Thoracic aorta (tissue), 2 donors: ENCODE measurements at regions not wholly inside any gene's neighbourhood (a gene's known extent, or its start where the extent isn't known, plus 50 kb on each side); places are given as distances from the start of the nearest gene placed in this dataset.
"Not testable (repeated sequence)": the region's sequence is repeated elsewhere in the genome, so short reads cannot be mapped to it uniquely, and the experiment has no call there.

Experiments
- ATAC-seq: fragments of 150-250 bp; one replicate; pipeline ENCODE4 v1.8.0; 2017; ENCODE audit warnings: low read depth; ENCODE audit not compliant: insufficient number of reproducible peaks, low FRiP score
- DNase-seq: peaks from one replicate; pipeline ENCODE4 v3.0.0-alpha.2; 2020; ENCODE audit warnings: low spot score
- H3K27ac ChIP-seq, 2 donors: fragments of 200-600 bp; sonication (generic); 1 replicate in 1 of 2; 2 replicates in 1 of 2; pipeline ENCODE4 v1.5.1; 2016; ENCODE audit warnings: mild to moderate bottlenecking in 2 of 2, moderate library complexity in 2 of 2
- H3K27me3 ChIP-seq: fragments of 200-600 bp; sonication (generic); replicated peaks from 2 replicates; pipeline ENCODE4 v1.6.0; 2016; ENCODE audit warnings: mild to moderate bottlenecking; ENCODE audit not compliant: insufficient read depth
- H3K36me3 ChIP-seq: fragments of 200-600 bp; sonication (generic); one replicate; pipeline ENCODE4 v1.5.1; 2016
- H3K4me1 ChIP-seq, 2 donors: fragments of 200-600 bp; sonication (generic); 1 replicate in 1 of 2; 2 replicates in 1 of 2; pipeline versions ENCODE4 v1.5.1 to v1.6.0; 2016; ENCODE audit warnings: low read depth in 2 of 2, mild to moderate bottlenecking in 1 of 2; ENCODE audit not compliant: control insufficient read depth in 1 of 2
- H3K4me3 ChIP-seq: fragments of 200-600 bp; sonication (generic); 2 replicates; pipeline ENCODE4 v1.5.1; 2016; ENCODE audit warnings: mild to moderate bottlenecking
- H3K9me3 ChIP-seq: fragments of 200-600 bp; sonication (generic); 2 replicates; pipeline ENCODE4 v1.5.1; 2016
- TF ChIP-seq, protein P1 (sequence below): fragments of 200-600 bp; sonication (generic); IDR thresholded peaks from one replicate; pipeline ENCODE4 v1.5.1; 2019; ENCODE audit warnings: antibody characterized with exemption

DNA sequence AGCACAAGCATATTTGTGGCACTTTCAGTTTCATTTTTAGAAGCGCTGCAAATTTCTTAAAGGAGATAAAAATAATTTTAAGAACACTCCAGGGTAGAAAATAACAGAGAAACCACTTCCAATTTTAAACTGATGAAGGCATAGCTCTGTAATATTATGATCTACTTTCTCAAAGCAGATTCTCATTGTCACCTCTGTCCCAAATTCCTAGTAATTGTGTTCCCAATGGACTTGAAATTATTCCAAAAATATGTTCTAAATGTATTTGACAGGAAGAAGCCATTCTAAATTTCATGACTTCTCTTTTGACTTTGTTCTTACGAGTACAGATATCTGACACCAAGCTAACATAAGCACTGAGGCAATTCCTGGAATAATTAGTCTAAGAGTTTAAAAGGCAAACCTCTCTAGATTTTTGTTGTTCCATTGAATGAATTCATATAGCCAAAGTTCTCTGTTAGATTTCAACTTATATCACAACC, 140.2 kb upstream of the CARMIL1 start:
- Histone ChIP-seq H3K9me3 (no peaks in the 10 kb centered on the region), H3K4me1 (peaks cover 20 to 41% of the 10 kb centered on the region in 2 donors), H3K27me3 (no peaks in the 10 kb centered on the region), H3K4me3 (peak overlapping the region; percentile 77), H3K36me3 (no peaks in the 10 kb centered on the region), H3K27ac (peak overlapping the region; percentile 87 to 92)
- DNase-seq (no peak), ATAC-seq (no peak)
- TF ChIP-seq, protein P1, sequence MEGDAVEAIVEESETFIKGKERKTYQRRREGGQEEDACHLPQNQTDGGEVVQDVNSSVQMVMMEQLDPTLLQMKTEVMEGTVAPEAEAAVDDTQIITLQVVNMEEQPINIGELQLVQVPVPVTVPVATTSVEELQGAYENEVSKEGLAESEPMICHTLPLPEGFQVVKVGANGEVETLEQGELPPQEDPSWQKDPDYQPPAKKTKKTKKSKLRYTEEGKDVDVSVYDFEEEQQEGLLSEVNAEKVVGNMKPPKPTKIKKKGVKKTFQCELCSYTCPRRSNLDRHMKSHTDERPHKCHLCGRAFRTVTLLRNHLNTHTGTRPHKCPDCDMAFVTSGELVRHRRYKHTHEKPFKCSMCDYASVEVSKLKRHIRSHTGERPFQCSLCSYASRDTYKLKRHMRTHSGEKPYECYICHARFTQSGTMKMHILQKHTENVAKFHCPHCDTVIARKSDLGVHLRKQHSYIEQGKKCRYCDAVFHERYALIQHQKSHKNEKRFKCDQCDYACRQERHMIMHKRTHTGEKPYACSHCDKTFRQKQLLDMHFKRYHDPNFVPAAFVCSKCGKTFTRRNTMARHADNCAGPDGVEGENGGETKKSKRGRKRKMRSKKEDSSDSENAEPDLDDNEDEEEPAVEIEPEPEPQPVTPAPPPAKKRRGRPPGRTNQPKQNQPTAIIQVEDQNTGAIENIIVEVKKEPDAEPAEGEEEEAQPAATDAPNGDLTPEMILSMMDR, result no peak

DNA sequence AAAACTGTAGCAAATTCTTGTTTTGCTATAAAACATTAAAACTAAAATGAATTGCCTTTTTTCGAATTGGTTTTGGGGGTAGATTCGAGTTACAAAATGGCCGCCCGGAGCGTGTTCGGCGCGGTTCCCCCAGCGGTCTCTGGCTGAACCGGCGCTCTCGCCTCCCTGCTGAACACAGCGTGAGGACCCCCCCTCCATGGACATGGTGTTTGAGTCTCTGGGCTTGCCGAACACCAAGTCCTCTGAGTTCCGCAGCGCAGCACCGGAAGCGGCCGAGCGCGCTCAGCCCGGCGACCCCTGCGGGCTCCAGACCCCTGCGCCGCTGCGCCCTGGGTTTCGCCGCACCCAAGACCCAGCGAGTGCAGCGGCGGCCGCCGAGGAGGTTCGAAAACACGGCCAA, 139.6 kb upstream of the CARMIL1 start:
- H3K9me3 ChIP-seq, H3K27me3 ChIP-seq, ATAC-seq, H3K36me3 ChIP-seq, DNase-seq: not testable (repeated sequence)
- Histone ChIP-seq H3K4me1 (peaks cover 16 to 35% of the 10 kb centered on the region in 2 donors), H3K27ac (peak overlapping the region; percentile 87 to 92), H3K4me3 (peak overlapping the region; percentile 77)

DNA sequence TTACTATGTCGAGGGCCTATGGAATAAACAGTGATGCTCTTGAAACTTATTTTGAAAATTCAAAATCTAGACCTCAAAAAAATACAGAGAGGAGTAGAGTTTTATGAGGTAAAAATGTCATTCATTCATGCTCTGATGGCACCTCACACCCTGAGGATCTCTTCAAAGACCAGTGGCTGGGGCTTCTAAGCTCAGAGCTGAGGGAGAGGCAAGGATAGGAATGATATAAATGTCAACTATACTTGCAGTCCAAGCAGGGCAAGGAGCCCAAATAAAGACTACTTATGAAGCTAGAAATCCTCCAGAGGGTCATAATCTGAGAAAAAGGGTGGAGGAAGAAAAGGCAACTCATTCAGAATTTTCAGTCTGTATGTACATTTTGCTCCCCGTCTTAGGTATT, 136.7 kb upstream of the CARMIL1 start:
- Histone ChIP-seq H3K36me3 (no peaks in the 10 kb centered on the region), H3K27ac (no peak overlapping the region), H3K9me3 (no peaks in the 10 kb centered on the region), H3K4me1 (peaks cover 0 to 13% of the 10 kb centered on the region in 2 donors), H3K4me3 (no peak overlapping the region), H3K27me3 (no peaks in the 10 kb centered on the region)
- TF ChIP-seq, protein P1, result no peak
- DNase-seq (no peak), ATAC-seq (no peak)

DNA sequence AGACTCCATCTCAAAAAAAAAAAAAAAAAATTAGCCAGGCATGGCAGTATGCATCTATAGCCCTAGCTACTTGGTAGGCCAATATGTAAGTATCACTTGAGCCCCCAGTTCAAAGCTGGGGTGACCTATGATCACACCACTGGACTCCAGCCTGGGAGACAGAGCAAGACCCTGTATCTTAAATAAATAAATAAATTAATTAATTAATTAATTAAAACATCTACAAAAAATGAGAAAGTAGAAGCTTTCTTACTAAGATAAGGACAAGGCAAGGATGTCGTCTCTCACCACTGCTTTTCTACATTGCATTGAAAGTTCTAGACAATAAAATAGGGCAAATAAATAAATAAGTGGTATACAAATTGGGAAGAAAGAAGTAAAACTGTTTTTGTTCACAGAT, 134.3 kb upstream of the CARMIL1 start:
- ATAC-seq, result no peak

DNA sequence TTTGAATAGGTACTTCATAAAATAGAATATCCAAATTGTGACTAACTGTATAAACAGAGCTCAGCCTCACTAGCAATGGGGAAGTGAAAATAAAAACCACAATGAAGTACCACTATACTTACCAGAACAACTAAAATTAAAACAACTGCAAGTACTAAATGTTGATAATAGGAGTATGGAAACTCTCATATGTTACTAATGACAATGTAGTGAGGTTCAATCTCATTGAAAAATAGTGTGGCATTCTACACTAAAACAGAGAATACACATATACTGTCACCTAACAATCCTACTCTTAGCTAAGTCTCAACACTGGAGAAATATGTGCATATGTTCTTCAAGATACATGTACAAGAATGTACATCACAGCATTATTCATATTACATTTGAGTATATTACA, 132.0 kb upstream of the CARMIL1 start:
- Histone ChIP-seq H3K4me3 (no peak overlapping the region), H3K27ac (no peak overlapping the region), H3K9me3 (no peaks in the 10 kb centered on the region), H3K4me1 (peaks cover 3 to 4% of the 10 kb centered on the region in 2 donors), H3K36me3 (no peaks in the 10 kb centered on the region), H3K27me3 (no peaks in the 10 kb centered on the region)
- TF ChIP-seq, protein P1, result no peak
- ATAC-seq, result no peak
- DNase-seq, result no peak

More for the DNA sequence above, 134.3 kb upstream of the CARMIL1 start:
- H3K4me1 ChIP-seq, result peaks cover 0 to 5% of the 10 kb centered on the region in 2 donors
- H3K36me3 ChIP-seq, result no peaks in the 10 kb centered on the region
- no peak for DNase-seq
- TF ChIP-seq, protein P1, result no peak
- H3K27me3 ChIP-seq, result no peaks in the 10 kb centered on the region
- no peaks in the 10 kb centered on the region for H3K9me3 ChIP-seq
- H3K27ac ChIP-seq, result no peak overlapping the region
- H3K4me3 ChIP-seq, result no peak overlapping the region

DNA sequence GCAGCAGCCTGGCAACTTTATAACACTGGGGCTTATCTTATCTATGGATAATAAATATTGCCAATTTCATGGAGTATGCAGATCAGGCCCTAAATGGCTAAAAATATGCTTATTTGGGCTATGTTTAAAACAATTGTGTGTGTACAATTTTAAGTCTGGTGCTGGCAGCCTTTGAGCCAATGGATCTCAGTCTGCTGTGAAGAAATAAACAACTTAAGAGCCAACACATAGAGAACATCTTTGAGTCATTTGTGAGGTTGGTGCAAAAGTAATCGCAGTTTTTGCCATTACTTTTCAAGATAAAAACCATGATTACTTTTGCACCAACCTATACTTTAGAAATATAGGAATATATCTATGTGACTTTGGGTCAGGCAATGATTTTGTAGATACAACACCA, 129.1 kb upstream of the CARMIL1 start:
- ATAC-seq, result no peak
- Histone ChIP-seq H3K27ac (no peak overlapping the region), H3K36me3 (no peaks in the 10 kb centered on the region)

More for the DNA sequence above, 129.1 kb upstream of the CARMIL1 start:
- peaks cover 0 to 3% of the 10 kb centered on the region in 2 donors for H3K4me1 ChIP-seq
- no peak overlapping the region for H3K4me3 ChIP-seq
- no peaks in the 10 kb centered on the region for H3K9me3 ChIP-seq
- H3K27me3 ChIP-seq, result no peaks in the 10 kb centered on the region
- no peak for DNase-seq
- TF ChIP-seq, protein P1, result no peak
